ENCODE measurements at regions not wholly inside any gene's neighbourhood (a gene's known extent, or its start where the extent isn't known, plus 50 kb on each side); places are given as distances from the start of the nearest gene placed in this dataset.

GRCh38 chr15:95106801-95107200 lies 875.4 kb downstream of the MCTP2 start:
- no peak overlapping the region for H3K4me2 ChIP-seq (ENCODE audit: low read length)
- H3K27ac ChIP-seq (ENCODE audit: low read depth, low read length) = no peak overlapping the region
- H3K9me3 ChIP-seq (ENCODE audit: control insufficient read depth, insufficient read depth, low read length) = no peaks in the 10 kb centered on the region
- no peak for TF ChIP-seq CTCF (IDR thresholded peaks at IDR 0.05; ENCODE audit: low read depth, low read length, poor library complexity, severe bottlenecking)
- no peak for TF ChIP-seq EZH2phosphoT487 (IDR thresholded peaks at IDR 0.05; ENCODE audit: borderline replicate concordance, low read length)
- H3K79me2 ChIP-seq (ENCODE audit: control insufficient read depth, low read length) = no peaks in the 10 kb centered on the region
- no peak overlapping the region for H3K4me3 ChIP-seq (ENCODE audit: low read length)
- H3K27me3 ChIP-seq (ENCODE audit: control insufficient read depth, low read length) = no peaks in the 10 kb centered on the region
- H3K4me1 ChIP-seq (ENCODE audit: control insufficient read depth, low read length) = no peaks in the 10 kb centered on the region
- no peaks in the 10 kb centered on the region for H4K20me1 ChIP-seq (ENCODE audit: control insufficient read depth, insufficient read depth, low read depth, low read length)
- no peaks in the 10 kb centered on the region for H3K36me3 ChIP-seq (ENCODE audit: control insufficient read depth, low read length)
- no peaks in the 10 kb centered on the region for H3K9me2 ChIP-seq (replicated peaks; ENCODE audit: control insufficient read depth, low read length)
- no peaks in the 10 kb centered on the region for H3F3A ChIP-seq (ENCODE audit: control insufficient read depth, insufficient read depth)

DNA sequence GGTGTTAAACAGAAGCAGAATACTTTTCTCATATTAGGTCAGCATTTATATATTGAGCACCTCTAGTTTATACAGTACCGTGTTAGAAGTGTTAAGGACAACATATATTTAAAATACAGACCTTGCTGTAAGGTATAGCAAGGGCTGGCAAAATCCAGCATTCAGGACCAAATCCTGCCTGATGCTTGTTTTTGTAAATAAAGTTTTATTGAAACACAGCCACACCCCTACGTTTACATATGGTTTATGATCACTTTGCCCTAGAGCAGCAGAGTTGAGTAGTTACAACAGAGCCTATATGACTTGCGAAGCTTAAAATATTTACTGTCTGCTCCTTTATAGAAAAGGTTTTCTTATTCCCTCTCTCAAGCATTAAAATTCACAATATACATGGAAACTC lies 877.3 kb downstream of the MCTP2 start:
- no peaks in the 10 kb centered on the region for H3K27me3 ChIP-seq (ENCODE audit: control insufficient read depth, low read length)
- H3K36me3 ChIP-seq (ENCODE audit: control insufficient read depth, low read length) = no peaks in the 10 kb centered on the region
- H4K20me1 ChIP-seq (ENCODE audit: control insufficient read depth, insufficient read depth, low read depth, low read length) = no peaks in the 10 kb centered on the region
- no peak for TF ChIP-seq CTCF (IDR thresholded peaks at IDR 0.05; ENCODE audit: low read depth, low read length, poor library complexity, severe bottlenecking)
- TF ChIP-seq EZH2phosphoT487 (IDR thresholded peaks at IDR 0.05; ENCODE audit: borderline replicate concordance, low read length) = no peak
- no peaks in the 10 kb centered on the region for H3K4me1 ChIP-seq (ENCODE audit: control insufficient read depth, low read length)
- H3K79me2 ChIP-seq (ENCODE audit: control insufficient read depth, low read length) = no peaks in the 10 kb centered on the region
- no peaks in the 10 kb centered on the region for H3K9me2 ChIP-seq (replicated peaks; ENCODE audit: control insufficient read depth, low read length)
- no peaks in the 10 kb centered on the region for H3F3A ChIP-seq (ENCODE audit: control insufficient read depth, insufficient read depth)
- H3K4me3 ChIP-seq (ENCODE audit: low read length) = no peak overlapping the region
- no peak overlapping the region for H3K27ac ChIP-seq (ENCODE audit: low read depth, low read length)
- no peak overlapping the region for H3K4me2 ChIP-seq (ENCODE audit: low read length)
- H3K9me3 ChIP-seq (ENCODE audit: control insufficient read depth, insufficient read depth, low read length) = no peaks in the 10 kb centered on the region

GRCh38 chr15:95111969-95112368 lies 880.6 kb downstream of the MCTP2 start:
- Histone ChIP-seq H3K27me3 (ENCODE audit: control insufficient read depth, low read length) (no peaks in the 10 kb centered on the region), H3K36me3 (ENCODE audit: control insufficient read depth, low read length) (no peaks in the 10 kb centered on the region), H3K27ac (ENCODE audit: low read depth, low read length) (no peak overlapping the region), H3K4me1 (ENCODE audit: control insufficient read depth, low read length) (no peaks in the 10 kb centered on the region), H3K4me3 (ENCODE audit: low read length) (no peak overlapping the region), H3F3A (ENCODE audit: control insufficient read depth, insufficient read depth) (no peaks in the 10 kb centered on the region), H3K9me3 (ENCODE audit: control insufficient read depth, insufficient read depth, low read length) (no peaks in the 10 kb centered on the region), H3K4me2 (ENCODE audit: low read length) (no peak overlapping the region), H3K79me2 (ENCODE audit: control insufficient read depth, low read length) (no peaks in the 10 kb centered on the region), H4K20me1 (ENCODE audit: control insufficient read depth, insufficient read depth, low read depth, low read length) (no peaks in the 10 kb centered on the region), H3K9me2 (replicated peaks; ENCODE audit: control insufficient read depth, low read length) (no peaks in the 10 kb centered on the region)
- TF ChIP-seq EZH2phosphoT487 (IDR thresholded peaks at IDR 0.05; ENCODE audit: borderline replicate concordance, low read length) (no peak), CTCF (IDR thresholded peaks at IDR 0.05; ENCODE audit: low read depth, low read length, poor library complexity, severe bottlenecking) (no peak)

GRCh38 chr15:95113041-95113440 lies 881.7 kb downstream of the MCTP2 start:
- no peaks in the 10 kb centered on the region for H4K20me1 ChIP-seq (ENCODE audit: control insufficient read depth, insufficient read depth, low read depth, low read length)
- no peak for TF ChIP-seq CTCF (IDR thresholded peaks at IDR 0.05; ENCODE audit: low read depth, low read length, poor library complexity, severe bottlenecking)
- no peak for TF ChIP-seq EZH2phosphoT487 (IDR thresholded peaks at IDR 0.05; ENCODE audit: borderline replicate concordance, low read length)
- H3F3A ChIP-seq (ENCODE audit: control insufficient read depth, insufficient read depth) = no peaks in the 10 kb centered on the region
- no peak overlapping the region for H3K4me2 ChIP-seq (ENCODE audit: low read length)
- no peaks in the 10 kb centered on the region for H3K27me3 ChIP-seq (ENCODE audit: control insufficient read depth, low read length)
- H3K36me3 ChIP-seq (ENCODE audit: control insufficient read depth, low read length) = no peaks in the 10 kb centered on the region
- no peaks in the 10 kb centered on the region for H3K9me3 ChIP-seq (ENCODE audit: control insufficient read depth, insufficient read depth, low read length)
- no peaks in the 10 kb centered on the region for H3K79me2 ChIP-seq (ENCODE audit: control insufficient read depth, low read length)
- no peaks in the 10 kb centered on the region for H3K4me1 ChIP-seq (ENCODE audit: control insufficient read depth, low read length)
- H3K9me2 ChIP-seq (replicated peaks; ENCODE audit: control insufficient read depth, low read length) = no peaks in the 10 kb centered on the region
- no peak overlapping the region for H3K4me3 ChIP-seq (ENCODE audit: low read length)
- no peak overlapping the region for H3K27ac ChIP-seq (ENCODE audit: low read depth, low read length)

Data from DOHH2 (cell line).